AG10803 (cell line): ENCODE measurements at regions not wholly inside any gene's neighbourhood (a gene's known extent, or its start where the extent isn't known, plus 50 kb on each side); places are given as distances from the start of the nearest gene placed in this dataset.

ENCODE experiments used
- DNase-seq: peaks from one replicate; pipeline ENCODE4 v3.0.0; 2010; ENCODE audit warnings: low read depth
- H3K4me3 ChIP-seq: 2 replicates; pipeline ENCODE4 v1.5.1; 2011; ENCODE audit warnings: mild to moderate bottlenecking, low read length, control low read depth
- TF ChIP-seq, protein P1 (sequence below): conservative IDR thresholded peaks from 2 replicates; pipeline ENCODE4 v1.5.1; 2011; ENCODE audit warnings: mild to moderate bottlenecking, low read length, control low read depth, inconsistent platforms

DNA sequence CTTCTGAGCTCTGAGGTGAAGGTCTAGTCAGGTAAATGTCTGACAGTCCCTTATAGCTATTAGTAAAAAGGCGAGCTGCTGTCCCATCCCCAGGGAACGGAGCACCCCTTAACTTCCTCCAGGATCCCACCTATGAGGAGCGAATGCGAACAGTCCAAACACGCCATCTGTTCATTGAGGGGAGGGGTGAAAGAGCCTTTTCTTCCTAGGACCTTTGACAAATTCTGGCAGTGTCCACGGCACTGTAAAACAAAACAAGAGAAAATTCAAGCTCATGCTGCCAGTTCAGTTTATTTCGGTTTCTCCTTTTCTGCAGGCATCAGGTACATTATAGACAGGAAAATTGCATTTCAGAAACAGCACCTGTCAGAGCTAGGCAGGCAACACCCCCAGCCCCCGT lies 253.8 kb upstream of the CADM1 start:
- H3K4me3 ChIP-seq: no peak overlapping the region
- no peak for DNase-seq
- TF ChIP-seq, protein P1, sequence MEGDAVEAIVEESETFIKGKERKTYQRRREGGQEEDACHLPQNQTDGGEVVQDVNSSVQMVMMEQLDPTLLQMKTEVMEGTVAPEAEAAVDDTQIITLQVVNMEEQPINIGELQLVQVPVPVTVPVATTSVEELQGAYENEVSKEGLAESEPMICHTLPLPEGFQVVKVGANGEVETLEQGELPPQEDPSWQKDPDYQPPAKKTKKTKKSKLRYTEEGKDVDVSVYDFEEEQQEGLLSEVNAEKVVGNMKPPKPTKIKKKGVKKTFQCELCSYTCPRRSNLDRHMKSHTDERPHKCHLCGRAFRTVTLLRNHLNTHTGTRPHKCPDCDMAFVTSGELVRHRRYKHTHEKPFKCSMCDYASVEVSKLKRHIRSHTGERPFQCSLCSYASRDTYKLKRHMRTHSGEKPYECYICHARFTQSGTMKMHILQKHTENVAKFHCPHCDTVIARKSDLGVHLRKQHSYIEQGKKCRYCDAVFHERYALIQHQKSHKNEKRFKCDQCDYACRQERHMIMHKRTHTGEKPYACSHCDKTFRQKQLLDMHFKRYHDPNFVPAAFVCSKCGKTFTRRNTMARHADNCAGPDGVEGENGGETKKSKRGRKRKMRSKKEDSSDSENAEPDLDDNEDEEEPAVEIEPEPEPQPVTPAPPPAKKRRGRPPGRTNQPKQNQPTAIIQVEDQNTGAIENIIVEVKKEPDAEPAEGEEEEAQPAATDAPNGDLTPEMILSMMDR: no peak

DNA sequence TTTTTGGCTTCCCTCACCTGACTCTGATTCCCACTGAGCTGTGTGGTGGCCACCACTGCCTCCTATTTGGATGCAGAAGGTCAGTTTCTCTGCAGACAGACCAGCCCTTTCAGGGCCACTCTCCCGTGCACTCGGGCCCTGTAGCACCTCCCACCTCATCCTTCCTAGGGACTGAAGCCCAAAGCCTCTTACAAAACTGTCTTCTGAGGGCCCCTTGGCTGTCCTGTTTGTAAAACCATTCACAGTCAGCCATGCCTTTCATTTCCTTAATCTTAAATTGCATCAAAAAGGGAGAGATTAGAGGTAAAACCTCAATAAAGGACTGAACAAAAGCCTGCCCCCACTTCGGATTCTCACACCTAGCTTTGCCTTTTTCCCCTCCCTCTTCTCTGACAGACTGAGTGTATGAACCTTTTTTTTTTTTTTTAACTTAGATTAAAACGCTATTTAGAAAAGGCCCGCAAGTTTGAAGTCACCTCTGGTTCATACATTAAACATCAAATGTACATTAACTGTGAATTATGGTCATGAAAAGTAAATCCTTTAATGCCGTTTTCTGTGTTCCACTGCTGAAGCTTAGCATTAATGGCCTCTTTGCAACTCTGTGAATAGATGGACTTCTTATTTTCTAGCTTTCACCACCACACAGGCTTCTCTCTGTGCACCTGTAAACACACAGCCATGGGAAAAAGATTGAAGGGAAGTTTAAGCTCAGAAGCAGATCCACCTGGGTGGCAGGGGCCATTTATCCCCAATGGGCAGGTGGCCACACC lies 247.2 kb upstream of the CADM1 start:
- no peak overlapping the region for H3K4me3 ChIP-seq
- DNase-seq: no peak
- TF ChIP-seq, protein P1: no peak

DNA sequence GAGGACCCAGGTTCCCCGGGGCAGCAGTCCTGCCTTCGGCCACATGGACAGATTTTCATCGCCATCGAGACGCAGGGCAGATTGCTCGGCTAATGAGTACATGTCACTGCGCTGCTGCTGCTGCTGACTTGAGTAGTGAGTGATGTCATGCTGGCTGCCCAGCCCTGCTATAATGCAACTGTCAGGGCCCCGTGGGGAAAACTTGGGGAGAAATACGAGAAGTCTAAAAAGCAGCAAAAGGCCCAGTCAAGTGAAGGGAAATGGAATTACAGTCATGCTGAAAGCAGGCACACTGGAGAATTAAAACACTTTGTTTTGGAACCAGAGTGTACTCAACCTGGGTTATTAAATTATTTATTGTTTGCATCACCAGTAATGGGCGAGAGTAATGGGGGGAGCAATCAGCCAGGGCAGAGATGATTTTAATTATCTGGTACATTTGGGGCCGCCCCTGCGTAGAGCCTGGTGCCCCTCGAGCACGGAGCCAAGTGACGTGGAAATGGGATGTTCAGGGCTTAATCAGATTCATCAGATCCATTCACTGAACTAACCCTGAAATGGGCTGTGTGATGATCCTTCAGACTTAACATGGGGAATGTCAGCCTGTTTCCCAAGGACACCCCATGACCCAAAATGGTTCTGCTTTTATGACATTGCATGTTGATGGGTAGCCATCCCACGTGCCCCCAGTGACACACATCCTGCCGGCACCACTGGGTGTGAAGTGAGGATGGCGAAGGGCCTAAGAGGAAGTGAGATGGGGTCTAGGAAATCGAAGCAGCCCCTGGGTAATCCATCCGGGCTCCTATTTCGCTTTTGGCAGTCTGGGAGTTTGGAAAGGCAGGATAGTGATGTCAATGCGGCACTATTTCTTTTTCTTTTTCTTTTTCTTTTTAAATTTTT lies 241.6 kb upstream of the CADM1 start:
- TF ChIP-seq, protein P1: no peak
- H3K4me3 ChIP-seq: no peak overlapping the region
- no peak for DNase-seq

DNA sequence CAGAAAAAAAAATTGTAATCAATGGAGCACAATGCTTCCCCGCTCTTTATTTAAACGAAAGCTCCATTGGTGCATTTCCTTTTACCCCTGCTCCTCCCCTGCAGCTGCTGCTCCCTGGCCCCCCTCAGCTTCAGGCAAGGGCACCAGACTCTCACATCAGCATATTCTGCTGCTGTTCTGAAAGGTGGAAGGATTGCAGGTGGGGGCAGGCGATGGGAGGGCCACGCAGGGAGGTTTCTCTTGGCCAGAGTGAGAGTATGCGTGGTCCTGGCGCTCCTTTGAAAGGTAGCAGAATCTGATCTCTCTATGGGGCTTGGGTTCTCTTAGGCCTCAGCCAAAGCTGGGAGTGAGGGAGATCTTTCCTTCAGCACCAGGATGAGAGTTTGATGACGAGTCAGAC lies 240.9 kb upstream of the CADM1 start:
- no peak overlapping the region for H3K4me3 ChIP-seq
- DNase-seq: no peak
- TF ChIP-seq, protein P1: no peak

DNA sequence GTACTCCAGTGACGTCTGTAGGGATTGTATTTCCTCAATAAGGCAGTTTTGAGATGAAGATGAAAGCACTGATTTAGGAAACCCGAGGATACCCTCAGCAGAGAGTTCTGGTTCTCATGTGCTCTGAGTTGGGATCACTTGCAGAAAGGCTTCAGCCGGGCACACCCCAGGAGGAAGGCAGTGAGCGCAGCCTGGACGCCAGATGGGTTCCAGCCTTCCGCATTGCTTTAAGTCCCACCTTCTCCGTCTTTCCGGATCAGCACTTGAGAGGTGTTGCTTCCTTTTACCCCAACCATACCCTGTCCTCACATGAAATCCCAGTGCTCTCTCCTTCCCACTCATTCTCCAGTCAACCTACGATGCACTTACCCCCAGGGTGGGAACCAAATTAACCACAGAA lies 239.5 kb upstream of the CADM1 start:
- no peak overlapping the region for H3K4me3 ChIP-seq
- TF ChIP-seq, protein P1: no peak
- no peak for DNase-seq

DNA sequence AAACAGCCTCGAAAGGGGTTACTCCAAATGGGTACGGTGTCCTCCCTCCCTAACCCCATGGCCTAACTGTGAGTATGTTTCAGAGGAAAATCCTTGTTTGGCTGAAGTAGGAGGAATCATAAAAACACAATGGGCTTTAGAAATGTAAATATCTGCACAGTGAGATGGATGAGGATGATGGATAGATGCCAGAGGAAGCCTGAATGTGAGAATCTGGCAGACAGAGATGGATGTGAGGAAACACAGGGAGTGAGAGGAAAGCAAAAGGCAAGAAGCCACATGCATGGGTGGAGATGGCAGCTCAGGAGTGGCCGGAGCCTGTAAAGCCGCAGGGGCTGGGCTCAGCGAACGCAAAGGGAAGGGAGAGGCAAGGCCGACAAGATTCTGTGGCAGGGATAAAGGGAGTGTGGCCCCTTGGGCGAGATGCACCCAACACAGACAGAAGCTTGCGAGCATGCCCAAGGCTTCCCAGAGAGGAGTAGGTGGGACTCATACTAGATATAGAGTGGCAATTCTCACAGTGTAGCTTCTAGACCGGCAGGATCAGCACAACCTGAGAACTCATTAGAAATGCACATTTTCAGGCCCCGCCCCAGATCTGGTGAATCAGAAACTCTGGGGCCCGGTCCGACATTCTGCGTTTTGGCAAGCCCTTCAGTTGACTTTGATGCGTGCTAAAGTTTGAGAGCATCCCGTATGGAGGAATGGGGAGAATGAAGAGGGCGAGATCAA lies 237.3 kb upstream of the CADM1 start:
- no peak for DNase-seq
- no peak overlapping the region for H3K4me3 ChIP-seq
- TF ChIP-seq, protein P1: no peak
